Mammary epithelial cell (primary cell): ENCODE measurements at regions not wholly inside any gene's neighbourhood (a gene's known extent, or its start where the extent isn't known, plus 50 kb on each side); places are given as distances from the start of the nearest gene placed in this dataset.

Experiments used
- CTCF ChIP-seq, 2 donors: IDR thresholded peaks in 1 of 2; conservative IDR thresholded peaks in 1 of 2; 2 replicates each; pipeline ENCODE4 v1.5.1; 2011 to 2012; ENCODE audit warnings: inconsistent platforms in 2 of 2, low read length in 2 of 2, mild to moderate bottlenecking in 2 of 2, control low read depth in 1 of 2, low read depth in 1 of 2; ENCODE audit not compliant: insufficient read depth in 1 of 2; ENCODE audit errors: extremely low read depth in 1 of 2
- EZH2 ChIP-seq: IDR thresholded peaks from 2 replicates; pipeline ENCODE4 v1.6.1; 2012; ENCODE audit warnings: low read length, inconsistent platforms, borderline replicate concordance

- TF ChIP-seq EZH2 (no peak), CTCF (conservative IDR thresholded peaks at IDR 0.05 in 1 of 2, IDR thresholded peaks at IDR 0.05 in 1 of 2; ENCODE audit: extremely low read depth in 1 of 2, insufficient read depth in 1 of 2, low read depth in 1 of 2, low read length in 2 of 2) (no peak)
Observed at GRCh38 chr1:192735298-192735915, 73.4 kb upstream of the RGS2 start.
